DOHH2 (cell line): ENCODE measurements at regions not wholly inside any gene's neighbourhood (a gene's known extent, or its start where the extent isn't known, plus 50 kb on each side); places are given as distances from the start of the nearest gene placed in this dataset.

Source experiments
- CTCF ChIP-seq: fragments of 200-600 bp; sonication (generic); IDR thresholded peaks from one replicate; pipeline ENCODE4 v1.5.1; 2014; ENCODE audit warnings: antibody characterized with exemption, mild to moderate bottlenecking, low read depth, low read length; ENCODE audit not compliant: poor library complexity, severe bottlenecking
- EZH2phosphoT487 ChIP-seq: fragments of 200-600 bp; sonication (generic); IDR thresholded peaks from 2 replicates; pipeline ENCODE4 v1.6.1; 2017; ENCODE audit warnings: borderline replicate concordance, mild to moderate bottlenecking, antibody characterized with exemption, low read length, moderate library complexity, mixed read lengths

- no peak for TF ChIP-seq CTCF
- TF ChIP-seq EZH2phosphoT487, result no peak
Measured at GRCh38 chr3:71865727-71866126, 80.8 kb upstream of the PROK2 start.
